GM19455 (cell line): ENCODE measurements at regions not wholly inside any gene's neighbourhood (a gene's known extent, or its start where the extent isn't known, plus 50 kb on each side); places are given as distances from the start of the nearest gene placed in this dataset.
A peak's percentile ranks its signal among the peaks of the same experiment; 100 is the strongest.
"Not testable (repeated sequence)": the region's sequence is repeated elsewhere in the genome, so short reads cannot be mapped to it uniquely, and the experiment has no call there.

ENCODE experiments used
- ATAC-seq: cut with Tn5 transposase; IDR thresholded peaks from one replicate; pipeline ENCODE4 v1.9.1; 2021; ENCODE audit not compliant: unreplicated experiment

- ATAC-seq = no peak
Measured at GRCh38 chr2:193199322-193199721, 1004.6 kb upstream of the TMEFF2 start.

GRCh38 chr2:193187816-193188215 lies 993.1 kb upstream of the TMEFF2 start:
- peak; percentile 62 for ATAC-seq

DNA sequence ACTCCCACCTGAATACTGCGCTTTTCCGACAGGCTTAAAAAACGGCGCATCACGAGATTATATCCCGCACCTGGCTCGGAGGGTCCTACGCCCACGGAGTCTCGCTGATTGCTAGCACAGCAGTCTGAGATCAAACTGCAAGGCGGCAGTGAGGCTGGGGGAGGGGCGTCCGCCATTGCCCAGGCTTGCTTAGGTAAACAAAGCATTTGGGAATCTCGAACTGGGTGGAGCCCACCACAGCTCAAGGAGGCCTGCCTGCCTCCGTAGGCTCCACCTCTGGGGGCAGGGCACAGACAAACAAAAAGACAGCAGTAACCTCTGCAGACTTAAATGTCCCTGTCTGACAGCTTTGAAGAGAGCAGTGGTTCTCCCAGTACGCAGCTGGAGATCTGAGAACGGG lies 976.2 kb upstream of the TMEFF2 start:
- not testable (repeated sequence) for ATAC-seq

DNA sequence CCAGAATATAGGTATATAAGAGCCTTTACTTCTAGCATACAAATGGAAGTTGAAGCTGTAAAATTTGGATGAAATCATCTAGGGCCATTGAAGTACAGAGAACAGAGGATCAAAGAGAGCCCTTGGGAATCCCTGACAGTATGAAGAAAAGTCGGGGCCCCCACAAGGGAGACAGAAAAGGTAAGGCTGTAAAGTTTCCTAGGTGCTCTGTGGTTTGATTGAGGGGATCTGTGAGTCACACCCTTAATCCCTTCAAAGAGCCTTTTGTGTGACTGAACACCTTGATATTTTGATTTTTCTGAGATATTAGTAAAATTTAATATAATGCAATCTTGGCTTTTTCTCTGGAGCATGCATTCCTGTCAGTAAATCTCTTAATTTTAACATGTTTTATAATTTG lies 961.7 kb upstream of the TMEFF2 start:
- ATAC-seq = no peak

DNA sequence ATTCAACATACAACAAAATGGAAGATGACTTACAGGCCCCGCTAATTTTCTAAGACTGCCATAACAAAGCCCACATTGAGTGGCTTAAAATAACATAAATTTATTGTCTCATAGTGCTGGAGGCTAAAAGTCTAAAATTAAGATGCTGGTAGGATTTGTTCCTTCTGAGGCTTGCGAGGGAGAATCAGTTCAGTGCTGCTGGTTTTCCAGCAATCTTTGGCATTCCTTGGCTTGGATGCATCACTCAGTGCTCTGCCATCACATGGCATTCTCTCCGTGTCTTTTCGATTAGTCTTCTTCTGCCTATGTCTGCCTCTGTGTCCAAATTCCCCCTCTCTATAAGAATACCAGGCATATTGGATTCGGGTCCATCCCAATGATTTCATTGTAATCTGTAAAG lies 959.3 kb upstream of the TMEFF2 start:
- no peak for ATAC-seq

- no peak for ATAC-seq
Measured at GRCh38 chr2:193153576-193153975, 958.8 kb upstream of the TMEFF2 start.

DNA sequence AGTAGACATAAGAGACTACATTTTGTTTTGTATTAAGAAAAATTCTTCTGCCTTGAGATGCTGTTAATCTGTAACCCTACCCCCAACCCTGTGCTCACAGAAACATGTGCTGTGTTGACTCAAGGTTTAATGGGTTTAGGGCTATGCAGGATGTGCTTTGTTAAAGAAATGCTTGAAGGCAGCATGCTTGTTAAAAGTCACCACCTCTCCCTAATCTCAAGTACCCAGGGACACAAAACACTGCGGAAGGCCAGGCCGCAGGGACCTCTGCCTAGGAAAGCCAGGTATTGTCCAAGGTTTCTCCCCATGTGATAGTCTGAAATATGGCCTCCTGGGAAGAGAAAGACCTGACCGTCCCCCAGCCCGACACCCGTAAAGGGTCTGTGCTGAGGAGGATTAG lies 947.7 kb upstream of the TMEFF2 start:
- not testable (repeated sequence) for ATAC-seq

GRCh38 chr2:193141998-193142397 lies 947.3 kb upstream of the TMEFF2 start:
- ATAC-seq = no peak

- ATAC-seq = not testable (repeated sequence)
Measured at GRCh38 chr2:193140895-193141294, 946.2 kb upstream of the TMEFF2 start.

- no peak for ATAC-seq
Measured at GRCh38 chr2:193124815-193125214, 930.1 kb upstream of the TMEFF2 start.

- ATAC-seq = no peak
Measured at GRCh38 chr2:193114827-193115226, 920.1 kb upstream of the TMEFF2 start.

DNA sequence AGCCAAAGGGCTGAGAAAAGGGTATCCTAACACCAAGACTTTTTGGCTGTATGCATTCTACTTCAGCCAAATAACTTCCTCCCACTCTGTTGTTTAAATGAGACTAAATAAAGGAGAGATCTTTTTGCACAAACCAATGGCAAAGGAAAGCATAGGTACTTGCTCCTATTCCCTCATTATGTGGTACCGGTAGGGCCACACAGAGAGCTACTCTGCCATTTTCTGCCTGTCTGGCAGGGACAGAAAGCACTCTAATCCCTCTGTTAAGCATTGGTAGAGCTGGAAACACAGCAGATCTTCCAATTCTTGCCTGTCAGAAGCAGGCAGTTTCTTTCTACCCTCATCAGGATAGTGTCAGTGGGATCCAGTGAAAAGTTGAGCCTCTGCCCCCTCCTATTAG lies 918.3 kb upstream of the TMEFF2 start:
- no peak for ATAC-seq

GRCh38 chr2:193103064-193103463 lies 908.3 kb upstream of the TMEFF2 start:
- ATAC-seq = no peak

DNA sequence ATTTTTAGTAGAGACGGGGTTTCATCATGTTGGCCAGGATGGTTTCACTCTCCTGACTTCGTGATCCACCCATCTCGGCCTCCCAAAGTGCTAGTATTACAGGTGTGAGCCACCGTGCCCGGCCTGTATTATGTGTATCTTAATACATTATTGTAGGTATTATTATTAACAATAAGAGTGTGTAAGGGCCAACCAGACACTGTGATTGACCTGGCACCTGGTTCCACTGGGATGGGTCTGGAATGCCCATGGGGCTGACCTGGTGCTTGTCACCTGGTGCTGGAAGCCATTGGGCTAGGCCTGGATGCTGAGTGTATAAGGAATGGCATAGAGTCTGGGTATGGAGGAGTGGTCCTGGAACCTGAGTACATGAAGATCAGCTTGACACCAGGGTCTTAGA lies 906.9 kb upstream of the TMEFF2 start:
- no peak for ATAC-seq

GRCh38 chr2:193088026-193088425 lies 893.3 kb upstream of the TMEFF2 start:
- no peak for ATAC-seq

DNA sequence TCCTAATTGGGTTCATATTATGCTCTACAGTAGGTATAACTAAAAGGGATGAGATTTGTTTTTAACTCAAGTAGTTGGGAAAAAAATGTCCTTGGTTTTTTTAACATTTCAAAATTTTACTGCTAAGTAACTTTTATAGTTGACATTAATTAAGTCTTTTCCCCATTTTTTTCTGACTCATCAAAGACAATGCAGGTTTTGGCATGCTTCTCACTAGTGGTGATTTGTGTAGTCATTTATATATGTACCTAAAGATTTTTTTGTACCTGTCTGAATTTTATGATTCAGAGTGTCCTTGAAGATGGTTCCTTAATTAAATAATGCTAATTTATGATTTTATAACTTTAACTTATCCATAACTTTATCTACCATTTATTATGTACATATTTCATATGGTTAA lies 882.3 kb upstream of the TMEFF2 start:
- no peak for ATAC-seq

- ATAC-seq = no peak
Measured at GRCh38 chr2:193074933-193075332, 880.2 kb upstream of the TMEFF2 start.

DNA sequence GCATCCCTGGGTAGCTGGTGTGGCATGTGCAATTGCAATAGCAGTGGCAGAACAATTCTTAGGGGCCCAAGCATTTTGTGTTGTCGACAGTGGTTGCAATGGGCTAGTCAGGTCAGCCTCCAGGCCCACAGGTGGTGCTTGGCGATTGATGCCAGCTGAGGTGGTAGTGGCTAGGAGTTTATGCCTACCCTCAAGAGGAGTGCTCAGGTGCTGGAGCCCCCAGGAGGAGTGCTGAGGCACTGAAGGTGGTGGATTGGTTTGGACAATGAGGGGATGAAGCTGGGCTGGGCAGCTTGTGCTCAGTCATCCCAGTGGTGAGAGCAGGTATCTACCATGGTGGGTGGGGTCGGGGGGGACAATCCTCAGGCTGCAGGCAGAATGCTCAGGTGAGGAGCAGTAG lies 877.9 kb upstream of the TMEFF2 start:
- ATAC-seq = no peak

- ATAC-seq = not testable (repeated sequence)
Measured at GRCh38 chr2:193025556-193025955, 830.8 kb upstream of the TMEFF2 start.

GRCh38 chr2:193024791-193025190 lies 830.1 kb upstream of the TMEFF2 start:
- ATAC-seq = no peak

- no peak for ATAC-seq
Measured at GRCh38 chr2:193011870-193012269, 817.1 kb upstream of the TMEFF2 start.

DNA sequence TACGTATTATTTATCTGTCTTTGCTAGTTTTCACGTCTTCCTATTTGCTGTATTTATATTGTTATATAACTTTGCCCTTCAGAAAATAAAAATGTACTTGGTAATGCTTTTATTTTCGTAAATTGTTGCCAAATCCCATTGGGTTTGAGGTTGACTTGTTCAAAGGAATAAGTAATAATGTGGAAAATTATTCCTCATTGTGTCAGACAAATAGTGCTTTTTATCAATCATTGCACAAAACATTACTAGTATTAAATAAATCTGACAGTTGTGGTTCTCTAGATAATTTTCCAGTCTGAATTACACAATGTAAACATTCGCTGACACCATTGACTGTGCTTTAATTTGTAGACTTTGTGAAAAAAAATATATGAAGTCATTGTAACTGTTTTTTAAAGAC lies 798.3 kb upstream of the TMEFF2 start:
- no peak for ATAC-seq

GRCh38 chr2:192983173-192983572 lies 788.4 kb upstream of the TMEFF2 start:
- ATAC-seq = no peak

DNA sequence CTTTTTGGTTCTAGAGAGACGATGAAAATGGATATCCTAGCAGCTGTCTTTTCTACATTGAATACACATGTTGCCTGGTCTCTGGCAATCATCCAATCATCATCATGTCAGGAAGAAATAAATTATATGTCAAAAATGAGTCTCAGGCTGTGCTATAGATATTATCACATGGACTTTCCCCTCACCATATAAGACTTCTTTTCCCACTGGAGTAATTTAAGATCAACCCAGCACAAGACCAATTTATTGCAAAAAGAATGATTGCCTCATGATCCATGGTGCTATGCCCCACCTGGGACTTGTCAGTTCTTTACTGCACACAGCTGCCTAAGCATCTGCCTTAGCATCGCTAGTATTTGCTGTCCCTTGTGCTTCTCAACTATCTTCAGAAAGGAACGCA lies 783.7 kb upstream of the TMEFF2 start:
- no peak for ATAC-seq
